ENCODE measurements at regions not wholly inside any gene's neighbourhood (a gene's known extent, or its start where the extent isn't known, plus 50 kb on each side); places are given as distances from the start of the nearest gene placed in this dataset.

GRCh38 chr3:30195352-30195751, 411.0 kb upstream of the TGFBR2 start:
- TF ChIP-seq EZH2 (IDR thresholded peaks at IDR 0.05; ENCODE audit: low read depth, unreplicated experiment) (no peak), POLR2AphosphoS5 (IDR thresholded peaks at IDR 0.05; ENCODE audit: low read depth) (no peak), CREB1 (CRISPR knock-in tag; IDR thresholded peaks at IDR 0.05; ENCODE audit: low read depth) (no peak), EZH2phosphoT487 (IDR thresholded peaks at IDR 0.05; ENCODE audit: unreplicated experiment) (no peak), JUNB (IDR thresholded peaks at IDR 0.05; ENCODE audit: unreplicated experiment) (no peak), STAT1 (IDR thresholded peaks at IDR 0.05; ENCODE audit: unreplicated experiment) (no peak), ZNF331 (CRISPR knock-in tag; IDR thresholded peaks at IDR 0.05; ENCODE audit: low read depth) (no peak), NANOG (IDR thresholded peaks at IDR 0.05; ENCODE audit: borderline replicate concordance) (no peak)
- TF ChIP-seq, protein P1, sequence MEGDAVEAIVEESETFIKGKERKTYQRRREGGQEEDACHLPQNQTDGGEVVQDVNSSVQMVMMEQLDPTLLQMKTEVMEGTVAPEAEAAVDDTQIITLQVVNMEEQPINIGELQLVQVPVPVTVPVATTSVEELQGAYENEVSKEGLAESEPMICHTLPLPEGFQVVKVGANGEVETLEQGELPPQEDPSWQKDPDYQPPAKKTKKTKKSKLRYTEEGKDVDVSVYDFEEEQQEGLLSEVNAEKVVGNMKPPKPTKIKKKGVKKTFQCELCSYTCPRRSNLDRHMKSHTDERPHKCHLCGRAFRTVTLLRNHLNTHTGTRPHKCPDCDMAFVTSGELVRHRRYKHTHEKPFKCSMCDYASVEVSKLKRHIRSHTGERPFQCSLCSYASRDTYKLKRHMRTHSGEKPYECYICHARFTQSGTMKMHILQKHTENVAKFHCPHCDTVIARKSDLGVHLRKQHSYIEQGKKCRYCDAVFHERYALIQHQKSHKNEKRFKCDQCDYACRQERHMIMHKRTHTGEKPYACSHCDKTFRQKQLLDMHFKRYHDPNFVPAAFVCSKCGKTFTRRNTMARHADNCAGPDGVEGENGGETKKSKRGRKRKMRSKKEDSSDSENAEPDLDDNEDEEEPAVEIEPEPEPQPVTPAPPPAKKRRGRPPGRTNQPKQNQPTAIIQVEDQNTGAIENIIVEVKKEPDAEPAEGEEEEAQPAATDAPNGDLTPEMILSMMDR (conservative IDR thresholded peaks at IDR 0.05; ENCODE audit: low read depth in 2 of 2), result no peak
- TF ChIP-seq, protein P2, sequence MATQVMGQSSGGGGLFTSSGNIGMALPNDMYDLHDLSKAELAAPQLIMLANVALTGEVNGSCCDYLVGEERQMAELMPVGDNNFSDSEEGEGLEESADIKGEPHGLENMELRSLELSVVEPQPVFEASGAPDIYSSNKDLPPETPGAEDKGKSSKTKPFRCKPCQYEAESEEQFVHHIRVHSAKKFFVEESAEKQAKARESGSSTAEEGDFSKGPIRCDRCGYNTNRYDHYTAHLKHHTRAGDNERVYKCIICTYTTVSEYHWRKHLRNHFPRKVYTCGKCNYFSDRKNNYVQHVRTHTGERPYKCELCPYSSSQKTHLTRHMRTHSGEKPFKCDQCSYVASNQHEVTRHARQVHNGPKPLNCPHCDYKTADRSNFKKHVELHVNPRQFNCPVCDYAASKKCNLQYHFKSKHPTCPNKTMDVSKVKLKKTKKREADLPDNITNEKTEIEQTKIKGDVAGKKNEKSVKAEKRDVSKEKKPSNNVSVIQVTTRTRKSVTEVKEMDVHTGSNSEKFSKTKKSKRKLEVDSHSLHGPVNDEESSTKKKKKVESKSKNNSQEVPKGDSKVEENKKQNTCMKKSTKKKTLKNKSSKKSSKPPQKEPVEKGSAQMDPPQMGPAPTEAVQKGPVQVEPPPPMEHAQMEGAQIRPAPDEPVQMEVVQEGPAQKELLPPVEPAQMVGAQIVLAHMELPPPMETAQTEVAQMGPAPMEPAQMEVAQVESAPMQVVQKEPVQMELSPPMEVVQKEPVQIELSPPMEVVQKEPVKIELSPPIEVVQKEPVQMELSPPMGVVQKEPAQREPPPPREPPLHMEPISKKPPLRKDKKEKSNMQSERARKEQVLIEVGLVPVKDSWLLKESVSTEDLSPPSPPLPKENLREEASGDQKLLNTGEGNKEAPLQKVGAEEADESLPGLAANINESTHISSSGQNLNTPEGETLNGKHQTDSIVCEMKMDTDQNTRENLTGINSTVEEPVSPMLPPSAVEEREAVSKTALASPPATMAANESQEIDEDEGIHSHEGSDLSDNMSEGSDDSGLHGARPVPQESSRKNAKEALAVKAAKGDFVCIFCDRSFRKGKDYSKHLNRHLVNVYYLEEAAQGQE (IDR thresholded peaks at IDR 0.05; ENCODE audit: unreplicated experiment), result no peak
- TF ChIP-seq, protein P3, sequence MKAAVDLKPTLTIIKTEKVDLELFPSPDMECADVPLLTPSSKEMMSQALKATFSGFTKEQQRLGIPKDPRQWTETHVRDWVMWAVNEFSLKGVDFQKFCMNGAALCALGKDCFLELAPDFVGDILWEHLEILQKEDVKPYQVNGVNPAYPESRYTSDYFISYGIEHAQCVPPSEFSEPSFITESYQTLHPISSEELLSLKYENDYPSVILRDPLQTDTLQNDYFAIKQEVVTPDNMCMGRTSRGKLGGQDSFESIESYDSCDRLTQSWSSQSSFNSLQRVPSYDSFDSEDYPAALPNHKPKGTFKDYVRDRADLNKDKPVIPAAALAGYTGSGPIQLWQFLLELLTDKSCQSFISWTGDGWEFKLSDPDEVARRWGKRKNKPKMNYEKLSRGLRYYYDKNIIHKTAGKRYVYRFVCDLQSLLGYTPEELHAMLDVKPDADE (IDR thresholded peaks at IDR 0.05), result no peak

Measured in GM23338 (cell line).